ENCODE measurements at regions not wholly inside any gene's neighbourhood (a gene's known extent, or its start where the extent isn't known, plus 50 kb on each side); places are given as distances from the start of the nearest gene placed in this dataset.

- no peak for DNase-seq
Observed at GRCh38 chr15:38894243-38894948, 329.8 kb upstream of the RASGRP1 start.

DNA sequence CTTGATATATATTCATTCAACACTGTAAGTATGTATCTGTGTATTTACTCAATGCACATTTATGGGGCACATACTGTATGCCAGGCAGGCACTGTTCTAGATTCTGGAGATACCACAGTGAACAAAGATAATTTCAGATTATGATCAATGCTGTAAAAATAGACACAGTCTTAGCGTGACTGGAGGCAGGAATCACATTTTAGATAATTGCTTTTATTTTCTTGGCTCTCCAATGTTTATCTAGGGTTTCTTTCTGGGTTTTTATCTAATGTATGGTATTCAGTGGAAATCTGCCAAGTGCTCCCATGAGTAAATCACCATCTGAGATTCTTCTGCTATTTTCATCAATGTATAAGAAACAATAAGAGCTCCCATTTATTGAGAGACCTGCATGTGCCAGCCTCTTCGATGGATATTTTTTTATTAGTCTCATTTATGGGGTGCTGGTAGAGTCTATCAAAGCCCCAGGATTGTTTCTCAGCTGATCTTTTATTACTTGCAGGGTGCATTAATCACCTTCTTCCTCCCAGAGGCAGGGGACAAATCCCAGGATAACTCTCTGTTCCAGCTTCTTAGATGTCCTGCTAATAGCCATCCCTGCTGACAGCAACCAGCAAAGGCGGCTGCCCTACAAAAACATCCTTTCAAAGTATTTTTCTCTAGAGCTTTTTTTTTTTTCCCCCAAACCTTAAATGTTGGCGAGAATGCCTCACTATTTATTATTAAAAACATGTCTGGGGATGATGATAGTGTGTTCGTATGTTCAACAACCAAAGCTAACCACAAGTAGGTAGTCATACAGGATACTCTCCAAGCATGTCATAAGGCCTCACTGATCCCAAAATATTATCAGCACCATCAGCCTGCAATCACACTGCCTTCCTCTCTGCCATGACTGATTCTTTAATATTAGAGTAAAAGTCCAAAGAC, 331.0 kb upstream of the RASGRP1 start:
- DNase-seq, result no peak

DNA sequence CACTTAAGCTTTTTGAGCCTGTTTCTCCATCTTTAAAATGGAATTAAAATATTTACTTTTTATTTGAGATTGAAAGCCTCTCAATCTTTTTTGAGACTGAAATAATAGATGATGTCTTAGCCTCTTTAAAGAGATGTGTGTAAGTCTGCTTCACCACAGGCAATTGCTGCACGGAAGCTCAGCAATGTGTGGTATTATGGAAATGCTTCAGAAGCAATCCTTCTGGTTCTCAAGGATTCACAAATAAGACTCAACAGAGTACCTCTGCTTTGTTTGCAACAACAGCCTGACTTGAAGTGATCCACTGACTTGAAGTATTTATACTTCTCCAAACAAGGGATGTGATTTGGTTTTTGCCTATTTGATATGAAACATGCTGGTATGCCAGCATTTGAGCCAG, 332.0 kb upstream of the RASGRP1 start:
- DNase-seq, result no peak

DNA sequence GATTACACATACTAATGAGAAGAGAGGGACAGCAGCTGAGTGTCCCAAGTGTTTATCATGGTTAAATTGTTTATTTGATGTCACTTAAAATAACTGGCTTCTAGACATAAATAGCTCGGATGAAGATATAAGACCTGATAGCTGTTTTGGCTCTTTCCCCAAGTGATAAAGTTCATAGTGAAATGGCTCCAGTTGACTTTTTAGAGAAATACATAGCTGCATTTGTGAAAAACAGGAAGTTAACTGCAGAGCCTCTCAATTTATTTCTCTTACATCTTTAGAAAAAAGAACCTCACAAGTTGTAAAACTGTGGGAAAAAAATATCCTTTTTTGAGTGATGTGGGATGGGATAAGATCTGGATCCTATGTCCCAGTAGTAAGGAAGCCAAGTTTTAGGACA, 332.9 kb upstream of the RASGRP1 start:
- DNase-seq, result no peak

DNA sequence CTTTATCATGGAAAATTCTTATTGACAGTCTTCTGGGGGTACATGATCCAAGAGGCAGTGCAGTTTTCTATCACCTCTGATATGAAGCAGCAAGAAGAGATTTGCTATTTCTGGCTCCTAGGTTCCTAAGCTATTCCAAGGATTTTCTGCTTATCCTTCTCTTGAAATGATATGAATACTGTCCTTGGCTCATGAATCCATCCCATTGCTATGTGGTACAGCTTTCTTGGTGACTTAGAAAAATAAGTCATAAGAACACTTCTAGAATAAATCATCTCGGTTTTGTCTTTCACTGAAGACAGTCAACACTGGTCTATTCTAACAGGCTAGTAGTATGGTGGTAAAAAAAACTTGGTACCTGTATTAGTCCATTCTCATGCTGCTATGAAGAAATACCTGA, 333.6 kb upstream of the RASGRP1 start:
- DNase-seq, result no peak

GRCh38 chr15:38899300-38899699, 334.7 kb upstream of the RASGRP1 start:
- DNase-seq, result no peak

DNA sequence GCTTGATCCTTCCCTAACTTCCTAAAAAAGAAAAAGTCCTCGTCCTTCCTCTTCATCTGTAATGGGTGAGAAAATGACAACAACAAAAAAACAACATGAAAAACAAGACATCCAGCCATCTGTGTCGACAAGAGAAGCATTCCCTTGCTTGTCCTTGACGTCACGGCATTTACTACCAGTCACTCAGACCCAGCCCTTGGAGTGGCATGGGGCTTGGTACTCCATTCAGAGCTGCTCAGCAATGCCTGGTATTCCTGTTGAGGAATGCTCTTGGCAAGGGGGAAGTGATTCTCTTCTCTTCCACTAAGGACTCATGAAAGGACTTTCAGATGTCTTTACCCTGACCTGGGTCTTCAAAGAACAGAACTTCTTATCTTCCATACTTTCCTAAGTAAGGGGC, 339.7 kb upstream of the RASGRP1 start:
- no peak for DNase-seq

DNA sequence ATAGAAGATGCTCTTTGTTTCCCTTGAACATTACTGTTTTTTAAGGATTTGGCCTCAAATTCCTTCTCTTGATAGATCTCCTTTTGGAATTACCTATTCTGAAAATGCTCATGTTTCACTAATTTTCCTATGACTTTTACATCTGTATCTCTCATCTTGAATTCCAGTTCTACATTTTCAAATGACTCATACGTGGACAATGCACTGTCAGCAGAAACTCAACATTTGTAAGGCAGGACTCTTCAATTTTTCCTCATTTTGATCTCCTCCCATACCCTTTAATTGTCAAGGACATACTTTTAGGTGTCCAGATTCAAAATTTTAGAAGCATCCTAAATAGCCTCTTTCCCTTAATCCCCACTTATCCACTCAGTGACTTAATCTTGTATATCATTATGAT, 341.0 kb upstream of the RASGRP1 start:
- DNase-seq, result no peak

DNA sequence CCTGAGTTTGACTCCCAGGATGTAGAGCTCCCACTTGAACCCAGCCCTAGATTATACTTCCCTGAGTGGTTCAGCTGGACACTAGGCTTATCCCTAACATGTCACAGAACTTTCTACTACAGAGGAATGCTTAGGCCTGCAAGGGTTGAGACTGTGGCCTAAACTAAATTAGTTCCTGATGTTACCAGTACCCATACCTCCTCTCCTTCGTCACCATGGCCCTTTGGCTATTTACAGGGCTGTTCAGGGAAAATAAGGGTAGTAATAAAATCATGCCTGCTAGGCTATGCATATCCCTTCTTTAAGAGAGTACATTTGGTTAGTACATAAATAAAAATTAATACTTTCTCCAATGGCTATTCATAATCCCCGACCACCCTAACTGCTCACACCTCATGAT, 356.4 kb upstream of the RASGRP1 start:
- DNase-seq, result no peak

DNA sequence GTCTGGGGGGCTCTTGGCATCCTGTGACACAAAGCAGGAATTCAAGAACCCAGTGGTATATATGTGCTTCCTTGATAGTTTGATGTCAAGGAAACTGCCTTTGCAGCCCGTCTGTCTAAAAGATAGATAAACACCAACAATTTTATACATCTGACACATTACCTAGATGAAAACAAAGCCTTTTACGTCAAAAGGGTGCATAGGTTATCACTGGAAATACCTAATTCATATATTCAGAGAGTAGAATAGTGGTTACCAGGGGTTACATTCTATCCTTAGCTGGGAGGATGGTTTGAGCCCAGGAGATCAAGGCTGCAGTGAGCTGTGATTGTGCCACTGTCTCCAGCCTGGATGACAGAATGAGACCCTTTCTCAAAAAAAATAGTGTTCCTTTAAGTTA, 356.9 kb upstream of the RASGRP1 start:
- DNase-seq, result no peak

- no peak for DNase-seq
Observed at GRCh38 chr15:38928431-38928830, 363.8 kb upstream of the RASGRP1 start.

GRCh38 chr15:38930851-38931572, 366.4 kb upstream of the RASGRP1 start:
- DNase-seq, result no peak

DNA sequence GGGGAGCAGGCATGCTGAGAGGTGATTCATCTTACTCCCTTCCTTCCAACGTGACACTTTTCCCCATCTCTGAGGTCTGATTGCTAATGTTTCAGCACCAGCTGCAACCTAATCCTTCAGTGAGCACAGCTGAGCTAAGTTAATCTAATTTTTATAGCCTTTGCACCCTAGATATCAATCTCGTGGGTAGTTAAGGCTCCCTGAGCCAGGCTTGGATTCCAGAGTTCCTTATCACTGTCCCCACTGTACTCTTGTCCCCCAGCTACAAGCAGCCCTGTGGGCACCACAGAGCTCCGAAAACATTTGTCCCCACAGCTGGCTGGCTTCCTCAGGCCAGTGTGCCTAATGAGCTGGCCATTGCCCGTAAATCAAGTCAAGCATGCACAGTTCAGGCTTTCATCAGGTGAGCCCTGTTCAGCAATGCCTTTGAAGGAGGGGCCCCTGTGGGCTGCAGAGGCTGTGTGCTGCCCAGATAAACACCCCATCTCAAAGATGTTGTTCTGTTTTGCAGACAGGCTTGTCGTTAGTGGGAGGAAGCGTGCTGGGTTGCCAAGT, 376.9 kb upstream of the RASGRP1 start:
- no peak for DNase-seq

GRCh38 chr15:38944536-38944935, 379.9 kb upstream of the RASGRP1 start:
- no peak for DNase-seq

- DNase-seq, result no peak
Observed at GRCh38 chr15:38945551-38946298, 381.1 kb upstream of the RASGRP1 start.

- no peak for DNase-seq
Observed at GRCh38 chr15:38954090-38954489, 389.5 kb upstream of the RASGRP1 start.

DNA sequence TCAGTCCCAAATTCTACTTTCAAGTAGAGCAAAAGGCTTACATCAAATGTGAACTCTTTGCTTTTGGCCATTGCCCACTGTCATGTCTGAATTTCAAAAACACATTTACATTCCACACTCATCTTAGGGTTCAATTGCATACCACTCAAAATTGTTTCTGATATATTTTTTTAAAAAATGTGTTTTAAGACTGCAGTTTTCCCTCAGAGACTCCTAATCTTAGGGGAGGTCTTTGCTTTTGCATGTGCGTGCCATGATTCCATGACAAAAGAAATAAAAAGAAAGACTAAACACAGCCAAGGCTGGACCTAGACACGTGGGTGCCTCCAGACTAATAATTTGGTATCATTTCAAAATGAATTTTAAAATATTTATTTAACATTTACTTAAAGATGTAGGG, 396.8 kb upstream of the RASGRP1 start:
- no peak for DNase-seq

- DNase-seq, result no peak
Observed at GRCh38 chr15:38961931-38962330, 397.3 kb upstream of the RASGRP1 start.

DNA sequence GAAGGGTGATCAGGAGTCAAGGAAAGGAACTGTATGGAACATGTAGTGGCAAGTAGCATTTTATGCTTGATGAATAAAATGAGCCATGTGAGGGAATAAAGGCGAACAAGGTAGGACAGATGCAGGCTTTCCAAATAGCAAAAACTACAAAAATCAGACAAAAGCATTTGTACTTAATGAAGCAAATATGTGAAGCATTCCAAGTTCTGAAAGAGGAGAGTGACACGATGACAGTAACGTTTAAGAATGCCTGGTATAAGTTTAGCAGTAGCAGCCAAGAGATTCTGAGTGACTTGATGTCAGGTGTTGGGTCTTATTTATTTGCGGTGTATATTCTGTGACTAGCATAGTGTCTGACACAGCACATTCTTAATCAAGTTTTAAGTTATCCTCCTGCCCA, 408.2 kb upstream of the RASGRP1 start:
- no peak for DNase-seq

DNA sequence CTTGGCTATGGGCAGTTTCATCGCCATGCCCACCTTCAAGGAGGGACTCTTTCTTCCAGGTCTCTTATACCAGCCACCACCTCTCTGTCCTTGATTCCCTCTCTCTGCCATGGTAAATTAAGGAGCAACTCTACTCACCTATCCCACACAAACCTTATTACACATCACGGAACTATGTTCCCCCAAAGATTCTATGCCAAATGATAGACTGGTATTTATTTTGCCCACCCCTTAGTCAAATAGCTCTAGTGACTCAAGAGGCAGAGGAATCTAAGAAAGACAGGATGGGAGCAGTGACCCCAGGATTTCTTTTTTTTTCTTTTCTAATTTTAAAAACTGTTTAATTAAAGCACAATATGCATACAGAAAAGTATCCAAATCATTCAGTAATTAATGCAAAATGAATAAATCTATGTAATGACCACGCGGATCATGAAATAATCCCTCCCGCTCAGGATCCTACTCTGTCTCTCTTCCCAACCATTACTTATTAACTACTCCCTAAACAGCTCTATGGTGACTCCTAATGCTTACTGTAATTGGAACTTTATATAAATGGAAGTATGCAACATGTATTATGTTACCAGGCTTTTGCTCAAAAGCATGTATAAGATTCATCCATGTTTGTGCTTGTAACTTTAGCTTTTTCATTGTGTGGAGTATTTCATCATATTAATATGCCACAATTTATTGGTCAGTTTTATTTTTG, 410.8 kb upstream of the RASGRP1 start:
- no peak for DNase-seq

DNA sequence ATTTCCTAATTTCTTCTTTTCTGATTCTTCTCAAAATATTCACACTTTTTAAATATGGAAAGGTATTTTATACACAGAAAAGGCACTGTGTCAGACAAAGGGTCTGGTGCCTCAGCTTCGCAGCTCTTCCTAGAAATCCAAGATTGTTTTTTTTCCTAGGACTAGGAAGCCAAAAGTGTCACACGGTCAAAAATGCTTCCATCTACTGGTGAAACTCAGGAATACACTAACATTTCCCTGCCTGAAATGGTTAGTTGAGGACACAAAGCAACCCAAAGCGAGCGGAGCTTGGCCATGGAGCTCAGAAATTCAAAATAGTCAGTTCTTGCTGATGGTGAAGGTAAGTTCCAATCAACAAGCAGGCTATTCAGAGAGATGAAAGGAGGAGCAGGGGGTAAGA, 426.5 kb upstream of the RASGRP1 start:
- DNase-seq, result no peak

- DNase-seq, result no peak
Observed at GRCh38 chr15:38991701-38992100, 427.1 kb upstream of the RASGRP1 start.

Data from SIG-M5 (cell line).